HG02642 (cell line): ENCODE measurements at regions not wholly inside any gene's neighbourhood (a gene's known extent, or its start where the extent isn't known, plus 50 kb on each side); places are given as distances from the start of the nearest gene placed in this dataset.
"Not testable (repeated sequence)": the region's sequence is repeated elsewhere in the genome, so short reads cannot be mapped to it uniquely, and the experiment has no call there.

Experiments used
- ATAC-seq: cut with Tn5 transposase; IDR thresholded peaks from one replicate; pipeline ENCODE4 v1.9.1; 2021; ENCODE audit warnings: mild to moderate bottlenecking; ENCODE audit not compliant: unreplicated experiment, poor library complexity

- ATAC-seq = no peak
These were observed 249.9 kb downstream of the PAPSS1 start for GRCh38 chr4:107470173-107470572.

- ATAC-seq = no peak
These were observed 251.2 kb downstream of the PAPSS1 start for GRCh38 chr4:107468812-107469211.

GRCh38 chr4:107468156-107468555 lies 251.9 kb downstream of the PAPSS1 start:
- ATAC-seq = no peak

GRCh38 chr4:107467461-107467860 lies 252.6 kb downstream of the PAPSS1 start:
- no peak for ATAC-seq

- ATAC-seq = no peak
These were observed 261.8 kb downstream of the PAPSS1 start for GRCh38 chr4:107458194-107458593.

- no peak for ATAC-seq
These were observed 266.0 kb downstream of the PAPSS1 start for GRCh38 chr4:107453987-107454386.

- ATAC-seq = no peak
These were observed 267.1 kb downstream of the PAPSS1 start for GRCh38 chr4:107452717-107453630.

- no peak for ATAC-seq
These were observed 270.2 kb downstream of the PAPSS1 start for GRCh38 chr4:107449611-107450369.

GRCh38 chr4:107442538-107443111 lies 277.4 kb downstream of the PAPSS1 start:
- no peak for ATAC-seq

- no peak for ATAC-seq
These were observed 280.6 kb downstream of the PAPSS1 start for GRCh38 chr4:107439401-107439800.

GRCh38 chr4:107436471-107436870 lies 283.6 kb downstream of the PAPSS1 start:
- not testable (repeated sequence) for ATAC-seq

GRCh38 chr4:107432451-107432850 lies 287.6 kb downstream of the PAPSS1 start:
- no peak for ATAC-seq

GRCh38 chr4:107423677-107424405 lies 296.2 kb downstream of the PAPSS1 start:
- ATAC-seq = no peak

- not testable (repeated sequence) for ATAC-seq
These were observed 300.5 kb downstream of the PAPSS1 start for GRCh38 chr4:107419536-107419935.

GRCh38 chr4:107419052-107419451 lies 301.0 kb downstream of the PAPSS1 start:
- no peak for ATAC-seq

GRCh38 chr4:107415490-107415889 lies 304.5 kb downstream of the PAPSS1 start:
- ATAC-seq = not testable (repeated sequence)

GRCh38 chr4:107409872-107410271 lies 310.2 kb downstream of the PAPSS1 start:
- not testable (repeated sequence) for ATAC-seq

GRCh38 chr4:107408968-107409367 lies 311.1 kb downstream of the PAPSS1 start:
- no peak for ATAC-seq

GRCh38 chr4:107404591-107405300 lies 315.3 kb downstream of the PAPSS1 start:
- no peak for ATAC-seq

GRCh38 chr4:107402291-107402690 lies 317.7 kb downstream of the PAPSS1 start:
- no peak for ATAC-seq
